NCI-H524 treated with DMSO at 0.1 percent for 48 hours (cell line): ENCODE measurements at regions not wholly inside any gene's neighbourhood (a gene's known extent, or its start where the extent isn't known, plus 50 kb on each side); places are given as distances from the start of the nearest gene placed in this dataset.
A peak's percentile ranks its signal among the peaks of the same experiment; 100 is the strongest.
"Not testable (repeated sequence)": the region's sequence is repeated elsewhere in the genome, so short reads cannot be mapped to it uniquely, and the experiment has no call there.

Experiments
- DNase-seq: peaks from one replicate; lab custom pipeline; 2025; lab: John Stamatoyannopoulos, UW

- DNase-seq, result no peak
These were observed 504.1 kb downstream of the RPL10L start for GRCh38 chr14:46147452-46147851.

- DNase-seq, result no peak
These were observed 504.6 kb downstream of the RPL10L start for GRCh38 chr14:46147024-46147423.

GRCh38 chr14:46140445-46140844 is 511.1 kb downstream of the RPL10L start:
- no peak for DNase-seq

- DNase-seq, result no peak
These were observed 511.9 kb downstream of the RPL10L start for GRCh38 chr14:46139649-46140048.

- DNase-seq, result no peak
These were observed 513.8 kb downstream of the RPL10L start for GRCh38 chr14:46137786-46138185.

- no peak for DNase-seq
These were observed 515.1 kb downstream of the RPL10L start for GRCh38 chr14:46136456-46136855.

GRCh38 chr14:46108228-46108627 is 543.4 kb downstream of the RPL10L start:
- no peak for DNase-seq

GRCh38 chr14:46100901-46101300 is 550.7 kb downstream of the RPL10L start:
- DNase-seq, result not testable (repeated sequence)

- DNase-seq, result no peak
These were observed 559.8 kb downstream of the RPL10L start for GRCh38 chr14:46091819-46092218.

- no peak for DNase-seq
These were observed 564.0 kb downstream of the RPL10L start for GRCh38 chr14:46087604-46088003.

- DNase-seq, result no peak
These were observed 577.5 kb downstream of the RPL10L start for GRCh38 chr14:46074061-46074460.

GRCh38 chr14:46063872-46064271 is 587.7 kb downstream of the RPL10L start:
- peak; percentile 56 for DNase-seq

- DNase-seq, result no peak
These were observed 592.5 kb downstream of the RPL10L start for GRCh38 chr14:46058964-46059563.

- DNase-seq, result no peak
These were observed 593.8 kb downstream of the RPL10L start for GRCh38 chr14:46057799-46058198.

- DNase-seq, result no peak
These were observed 597.1 kb downstream of the RPL10L start for GRCh38 chr14:46054526-46054925.

GRCh38 chr14:46053221-46053620 is 598.4 kb downstream of the RPL10L start:
- DNase-seq, result no peak

GRCh38 chr14:46051796-46052195 is 599.8 kb downstream of the RPL10L start:
- DNase-seq, result no peak

GRCh38 chr14:46048127-46048526 is 603.5 kb downstream of the RPL10L start:
- no peak for DNase-seq

- DNase-seq, result no peak
These were observed 615.5 kb downstream of the RPL10L start for GRCh38 chr14:46036099-46036498.

GRCh38 chr14:46034305-46034704 is 617.3 kb downstream of the RPL10L start:
- DNase-seq, result no peak

GRCh38 chr14:46018846-46019420 is 632.6 kb downstream of the RPL10L start:
- DNase-seq, result no peak

- no peak for DNase-seq
These were observed 643.2 kb downstream of the RPL10L start for GRCh38 chr14:46008348-46008747.

- DNase-seq, result no peak
These were observed 653.0 kb downstream of the RPL10L start for GRCh38 chr14:45998554-45998953.

- DNase-seq, result no peak
These were observed 661.3 kb downstream of the RPL10L start for GRCh38 chr14:45990252-45990651.
